Mammary epithelial cell (primary cell): ENCODE measurements at regions not wholly inside any gene's neighbourhood (a gene's known extent, or its start where the extent isn't known, plus 50 kb on each side); places are given as distances from the start of the nearest gene placed in this dataset.

Source experiments
- CTCF ChIP-seq, 2 donors: IDR thresholded peaks in 1 of 2; conservative IDR thresholded peaks in 1 of 2; 2 replicates each; pipeline ENCODE4 v1.5.1; 2011 to 2012; ENCODE audit warnings: inconsistent platforms in 2 of 2, low read length in 2 of 2, mild to moderate bottlenecking in 2 of 2, control low read depth in 1 of 2, low read depth in 1 of 2; ENCODE audit not compliant: insufficient read depth in 1 of 2; ENCODE audit errors: extremely low read depth in 1 of 2
- EZH2 ChIP-seq: IDR thresholded peaks from 2 replicates; pipeline ENCODE4 v1.6.1; 2012; ENCODE audit warnings: low read length, inconsistent platforms, borderline replicate concordance

DNA sequence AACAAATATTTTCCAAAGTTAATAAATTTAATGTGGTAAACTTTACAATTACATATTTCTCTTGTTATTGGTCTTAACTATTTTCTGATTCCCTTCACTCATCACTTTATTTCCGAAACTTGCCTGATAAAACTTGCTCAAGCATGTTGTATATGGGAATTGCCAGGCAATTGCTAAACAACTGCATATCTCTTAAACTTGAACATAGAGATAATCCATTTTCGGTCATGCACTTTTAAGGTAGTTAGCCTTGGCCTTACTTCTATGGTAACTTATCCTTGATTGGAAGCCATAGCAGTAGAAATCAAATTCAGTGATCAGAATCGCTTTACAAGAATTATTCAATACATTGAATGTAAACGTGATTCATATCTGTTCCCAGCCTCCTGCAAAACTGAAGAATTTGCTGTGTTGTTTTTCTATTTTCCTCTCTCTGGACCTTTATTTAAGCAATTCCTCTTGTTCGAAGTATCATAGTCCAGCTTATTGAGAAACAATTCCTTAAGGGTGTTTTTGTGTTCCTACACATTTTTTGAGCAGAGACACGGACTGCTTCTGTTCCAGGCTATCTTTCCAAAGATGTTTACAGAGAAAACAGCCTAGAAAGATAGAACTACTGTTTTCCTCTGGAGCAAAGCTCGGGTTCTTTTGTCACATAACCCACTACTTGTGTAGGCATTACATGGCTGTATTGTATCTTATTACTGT lies 674.3 kb downstream of the IRS1 start:
- TF ChIP-seq CTCF (conservative IDR thresholded peaks at IDR 0.05 in 1 of 2, IDR thresholded peaks at IDR 0.05 in 1 of 2; ENCODE audit: extremely low read depth in 1 of 2, insufficient read depth in 1 of 2, low read depth in 1 of 2, low read length in 2 of 2) (no peak), EZH2 (no peak)
